GM21367 (cell line): ENCODE measurements at regions not wholly inside any gene's neighbourhood (a gene's known extent, or its start where the extent isn't known, plus 50 kb on each side); places are given as distances from the start of the nearest gene placed in this dataset.
"Not testable (repeated sequence)": the region's sequence is repeated elsewhere in the genome, so short reads cannot be mapped to it uniquely, and the experiment has no call there.

Experiments
- ATAC-seq: cut with Tn5 transposase; IDR thresholded peaks from one replicate; pipeline ENCODE4 v1.9.1; 2021; ENCODE audit not compliant: unreplicated experiment

- ATAC-seq: no peak
Measured at GRCh38 chr16:60200161-60200560, 1466.0 kb upstream of the GOT2 start.

DNA sequence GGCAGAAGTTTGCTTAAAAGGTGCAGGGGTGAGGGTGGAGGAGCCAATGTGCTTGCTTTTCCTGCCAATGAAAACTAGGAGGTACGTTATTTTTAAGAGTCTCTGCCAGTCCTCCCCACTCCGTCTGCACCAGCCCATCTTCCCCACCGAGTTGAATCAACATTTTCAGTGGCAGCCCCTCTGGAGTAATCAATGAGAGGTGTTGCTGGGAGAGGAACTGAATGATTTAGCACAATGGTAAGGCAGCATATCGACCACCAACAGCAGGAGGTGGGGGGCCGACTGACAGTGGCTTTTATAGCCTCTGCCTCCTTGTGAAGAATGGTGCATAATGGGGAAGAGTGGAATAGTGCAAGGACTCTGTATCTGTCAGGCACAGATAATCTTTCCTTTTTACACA, 1465.0 kb upstream of the GOT2 start:
- ATAC-seq: no peak

- no peak for ATAC-seq
Measured at GRCh38 chr16:60181536-60181935, 1447.4 kb upstream of the GOT2 start.

DNA sequence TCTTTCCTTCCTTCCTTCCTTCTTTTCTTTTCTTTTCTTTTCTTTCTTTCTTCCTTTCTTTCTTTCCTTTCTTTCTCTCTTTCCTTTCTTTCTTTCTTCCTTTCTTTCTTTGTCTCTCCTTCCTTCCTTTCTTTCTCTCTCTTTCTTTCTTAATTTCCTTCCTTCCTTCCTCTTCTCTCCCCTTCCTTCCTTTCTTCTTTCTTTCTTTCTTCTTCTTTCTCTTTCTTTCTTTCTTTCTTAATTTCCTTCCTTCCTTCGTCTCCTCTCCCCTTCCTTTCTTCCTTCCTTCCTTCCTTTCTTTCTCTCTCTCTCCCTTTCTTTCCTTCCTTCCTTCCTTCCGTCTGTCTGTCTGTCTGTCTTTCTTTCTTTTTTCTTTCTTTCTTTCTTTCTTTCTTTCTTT, 1446.5 kb upstream of the GOT2 start:
- no peak for ATAC-seq

DNA sequence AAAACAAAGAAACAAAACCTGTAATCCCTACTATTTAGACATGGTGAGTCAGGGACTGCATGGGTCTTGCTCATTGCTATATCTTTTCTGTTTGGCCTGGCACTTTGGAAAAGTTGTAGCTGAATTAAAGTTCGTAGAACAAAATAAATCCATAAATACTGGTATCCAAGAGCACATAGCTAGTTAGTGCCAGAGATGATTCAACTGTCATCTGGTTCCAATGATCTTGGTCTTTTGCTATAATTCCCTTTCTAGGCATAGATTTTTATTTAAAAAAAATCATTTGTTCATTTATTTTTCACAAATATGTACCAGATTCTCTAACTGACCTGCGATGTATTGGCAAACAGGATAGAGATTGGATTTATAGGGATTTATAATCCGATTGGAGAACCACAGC, 1436.1 kb upstream of the GOT2 start:
- ATAC-seq: no peak

DNA sequence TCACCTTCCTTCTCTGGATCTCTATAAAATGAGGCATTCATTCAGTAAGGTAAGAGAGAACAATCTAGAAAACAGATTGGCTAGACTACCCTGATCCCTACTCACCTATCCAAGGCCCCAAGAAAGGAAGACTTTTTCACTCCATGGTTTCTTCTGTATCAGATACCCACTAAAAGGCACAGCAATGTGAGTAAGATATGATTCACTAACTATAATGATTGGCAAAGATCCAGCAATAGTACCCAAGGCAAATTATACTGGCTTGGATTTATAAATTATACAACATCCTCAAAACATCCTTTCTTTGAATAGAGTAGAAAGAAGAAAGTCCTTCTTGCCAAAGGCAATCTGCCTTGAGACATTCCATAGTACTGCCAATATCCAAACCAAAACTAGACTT, 1432.0 kb upstream of the GOT2 start:
- no peak for ATAC-seq

- ATAC-seq: no peak
Measured at GRCh38 chr16:60151987-60152386, 1417.9 kb upstream of the GOT2 start.

DNA sequence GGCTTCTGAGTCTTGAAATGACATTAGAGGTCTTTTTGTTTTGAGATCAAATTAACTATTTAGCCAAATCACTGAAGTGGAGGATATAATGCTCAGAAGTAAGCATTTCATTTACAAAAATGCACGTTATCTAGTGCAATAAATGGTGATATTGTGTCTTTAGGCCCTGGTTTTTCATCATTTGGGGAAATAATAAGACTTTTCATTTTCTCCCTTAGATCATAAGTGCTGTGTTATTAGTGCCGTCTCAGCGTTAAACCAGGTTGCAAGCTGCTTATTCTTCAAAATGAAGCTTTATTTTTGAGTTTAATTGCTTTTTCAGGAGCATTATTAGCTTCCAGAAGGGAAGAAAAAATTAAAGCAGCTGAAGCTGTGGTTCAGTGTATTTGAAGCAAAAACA, 1416.8 kb upstream of the GOT2 start:
- no peak for ATAC-seq

- no peak for ATAC-seq
Measured at GRCh38 chr16:60143348-60143705, 1409.2 kb upstream of the GOT2 start.

- no peak for ATAC-seq
Measured at GRCh38 chr16:60142619-60143347, 1408.7 kb upstream of the GOT2 start.

GRCh38 chr16:60137891-60138290, 1403.8 kb upstream of the GOT2 start:
- ATAC-seq: no peak

DNA sequence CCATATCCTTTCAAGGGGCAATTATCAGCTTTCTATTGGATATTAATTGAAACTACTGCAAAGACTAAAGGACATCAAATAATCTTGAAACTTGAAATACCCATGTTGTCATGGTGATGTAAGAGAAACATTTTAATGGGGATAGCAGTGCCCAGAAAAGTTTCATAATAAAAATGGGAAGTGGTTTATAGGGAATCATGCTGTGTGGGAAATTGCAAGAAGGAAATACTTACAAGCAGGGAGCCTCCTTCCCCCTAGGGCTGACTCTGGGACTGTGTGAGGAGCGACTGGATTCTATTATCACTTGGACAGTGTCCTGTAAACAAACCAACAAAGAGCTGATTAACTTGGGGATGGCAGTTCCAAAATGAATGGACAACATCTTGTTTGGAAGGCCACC, 1393.1 kb upstream of the GOT2 start:
- no peak for ATAC-seq

GRCh38 chr16:60126115-60126514, 1392.0 kb upstream of the GOT2 start:
- ATAC-seq: not testable (repeated sequence)

DNA sequence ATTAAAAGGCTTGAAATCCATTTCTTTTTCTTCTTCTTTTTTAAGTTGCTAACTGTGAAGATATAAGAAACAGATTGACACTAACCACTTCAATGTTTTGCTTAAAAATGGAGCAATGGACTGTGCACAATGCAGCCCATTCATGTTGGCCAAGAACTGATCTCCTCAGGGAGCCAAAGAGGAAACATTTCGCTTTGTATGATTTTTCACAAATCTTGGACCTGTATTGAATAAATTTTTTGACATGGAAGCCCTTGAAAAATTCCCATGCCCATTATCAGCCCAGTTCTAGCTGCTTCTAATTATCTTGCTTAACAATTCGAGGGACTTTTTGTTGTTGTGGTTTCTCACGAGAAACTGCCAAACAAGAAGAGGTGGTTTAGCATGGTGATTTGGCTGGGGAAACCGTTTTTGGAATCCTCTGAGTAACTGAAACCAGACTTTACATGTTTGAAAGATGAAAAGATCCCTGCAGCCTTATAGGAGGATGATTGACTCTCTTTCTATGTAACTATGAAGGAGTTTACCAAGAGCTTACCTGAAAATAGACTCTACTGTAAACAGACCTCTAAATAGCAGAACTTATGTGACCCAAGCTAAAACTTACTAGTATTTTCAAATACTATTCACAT, 1389.4 kb upstream of the GOT2 start:
- ATAC-seq: no peak

DNA sequence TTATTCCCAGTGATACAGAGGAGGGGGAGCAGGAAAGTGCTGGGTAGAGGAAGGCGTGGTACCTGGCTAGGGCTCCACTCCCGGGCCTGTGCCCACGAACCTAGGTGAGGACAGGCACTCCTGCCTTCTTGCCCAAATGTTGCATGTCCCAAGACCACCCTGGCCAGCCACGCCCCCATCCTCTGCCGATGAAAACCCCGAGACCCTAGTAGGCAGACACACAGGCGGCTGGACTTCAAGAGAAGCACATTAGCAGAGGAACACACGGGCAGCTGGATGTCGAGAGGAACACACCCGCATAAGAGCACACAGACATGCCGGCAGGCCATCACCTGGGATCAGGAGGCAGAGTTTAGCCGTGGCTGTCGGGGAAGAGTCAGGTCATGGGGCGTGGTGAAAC, 1386.5 kb upstream of the GOT2 start:
- ATAC-seq: no peak

- no peak for ATAC-seq
Measured at GRCh38 chr16:60110531-60110930, 1376.4 kb upstream of the GOT2 start.

DNA sequence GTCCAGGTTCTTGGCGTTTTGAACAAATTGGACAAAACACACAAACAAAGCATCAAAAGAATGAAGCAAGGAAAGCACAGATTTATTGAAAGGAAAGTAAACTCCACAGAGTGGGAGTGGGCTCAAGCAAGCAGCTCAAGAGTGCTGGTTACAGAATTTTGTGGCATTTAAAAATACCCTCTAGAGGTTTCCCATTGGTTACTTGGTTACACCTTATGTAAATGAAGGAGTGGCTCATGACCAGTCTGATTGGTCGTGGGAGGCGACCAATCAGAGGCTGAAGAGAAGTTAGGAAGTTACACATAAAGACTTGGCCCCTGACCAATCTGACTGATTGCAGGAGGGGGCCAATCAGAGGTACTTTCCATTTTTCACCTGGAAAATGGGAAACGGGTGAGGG, 1373.8 kb upstream of the GOT2 start:
- no peak for ATAC-seq

DNA sequence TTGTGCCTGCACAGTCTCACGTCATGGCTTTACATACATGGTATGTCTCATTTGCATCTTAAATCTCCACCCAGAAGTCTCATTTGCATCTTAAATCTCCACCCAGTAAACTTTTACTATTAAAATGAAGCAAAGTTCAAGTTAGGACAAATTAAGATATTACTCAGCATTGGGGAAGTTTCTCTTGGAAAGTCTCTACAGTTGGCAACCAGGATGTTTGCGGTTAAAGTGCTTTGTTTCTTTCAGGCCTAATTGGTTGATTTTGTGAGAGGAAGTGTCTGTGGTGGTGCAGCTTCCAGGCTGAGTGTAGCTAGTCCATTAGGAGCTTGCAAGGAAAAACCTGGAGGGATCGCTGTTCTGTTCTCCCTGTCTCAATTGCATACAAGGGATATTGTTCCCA, 1373.3 kb upstream of the GOT2 start:
- ATAC-seq: no peak

DNA sequence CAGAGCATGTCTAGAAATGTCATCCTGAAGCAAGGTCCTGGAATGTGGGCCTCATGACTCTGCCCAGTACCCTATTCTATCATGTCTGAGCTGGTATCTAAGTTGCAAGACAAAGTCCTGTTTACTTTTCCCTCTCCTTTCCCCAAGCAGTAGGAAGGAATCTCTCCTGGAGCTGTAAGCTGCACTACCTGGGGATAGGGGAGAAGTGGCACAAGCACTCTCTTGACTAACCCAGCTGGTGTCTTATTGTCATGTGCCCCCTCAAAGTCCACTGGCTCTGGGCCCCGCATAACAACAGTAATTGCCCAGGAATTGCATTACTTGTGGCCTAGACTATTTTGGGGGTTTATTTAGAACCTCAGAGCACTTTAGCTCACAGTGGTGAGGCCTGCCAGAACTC, 1366.3 kb upstream of the GOT2 start:
- ATAC-seq: no peak

DNA sequence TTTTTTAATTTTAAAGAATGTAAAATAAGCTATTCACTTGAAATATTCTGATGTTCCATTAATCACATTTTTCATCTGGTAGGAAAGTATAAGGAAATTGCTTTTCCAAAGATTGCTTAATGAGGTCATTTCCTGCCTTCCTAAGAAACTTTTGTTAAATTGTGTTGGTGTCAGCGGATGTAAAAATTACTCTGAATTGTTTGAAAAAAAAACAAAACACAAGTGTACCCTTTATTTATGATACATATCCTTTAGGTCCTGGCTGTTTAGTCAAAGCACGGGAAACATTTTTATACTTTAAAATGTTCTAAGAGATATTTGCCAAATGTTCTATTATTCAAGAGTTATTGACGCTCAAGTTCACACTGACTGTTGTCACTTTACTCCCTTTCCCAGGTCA, 1357.4 kb upstream of the GOT2 start:
- no peak for ATAC-seq

- no peak for ATAC-seq
Measured at GRCh38 chr16:60091071-60091470, 1357.0 kb upstream of the GOT2 start.

GRCh38 chr16:60087530-60087929, 1353.4 kb upstream of the GOT2 start:
- no peak for ATAC-seq

GRCh38 chr16:60078819-60079218, 1344.7 kb upstream of the GOT2 start:
- not testable (repeated sequence) for ATAC-seq
